Gastrocnemius medialis (tissue), 4 donors: ENCODE measurements at regions not wholly inside any gene's neighbourhood (a gene's known extent, or its start where the extent isn't known, plus 50 kb on each side); places are given as distances from the start of the nearest gene placed in this dataset.

ENCODE experiments used
- CTCF ChIP-seq, 5 experiments: fragments of 450-650 bp in 3 of 5; fragments of 200-600 bp in 2 of 5; sonication (generic) in 2 of 5; IDR thresholded peaks in 4 of 5; conservative IDR thresholded peaks in 1 of 5; 1 replicate in 4 of 5; 2 replicates in 1 of 5; pipeline ENCODE4 v1.5.1; 2016 to 2019; ENCODE audit warnings: antibody characterized with exemption in 5 of 5, mild to moderate bottlenecking in 3 of 5, moderate library complexity in 3 of 5
- POLR2A ChIP-seq, 2 donors: fragments of 450-650 bp; IDR thresholded peaks; one replicate each; pipeline ENCODE4 v1.6.1; 2017; ENCODE audit warnings: antibody characterized with exemption in 2 of 2, mild to moderate bottlenecking in 2 of 2, moderate library complexity in 2 of 2

- no peak for TF ChIP-seq POLR2A (IDR thresholded peaks at IDR 0.05)
- TF ChIP-seq CTCF (IDR thresholded peaks at IDR 0.05 in 4 of 5, conservative IDR thresholded peaks at IDR 0.05 in 1 of 5) = no peak
Observed at GRCh38 chr3:24623657-24624056, 129.0 kb upstream of the THRB start.
